ENCODE measurements at regions not wholly inside any gene's neighbourhood (a gene's known extent, or its start where the extent isn't known, plus 50 kb on each side); places are given as distances from the start of the nearest gene placed in this dataset.

GRCh38 chr1:87951852-87952251 is 623.2 kb downstream of the LMO4 start:
- TF ChIP-seq CTCF (IDR thresholded peaks at IDR 0.05; ENCODE audit: borderline replicate concordance, control extremely low read depth, extremely low read depth, insufficient read depth, missing control alignments), result no peak
- no peak for DNase-seq (ENCODE audit: low spot score)

GRCh38 chr1:87953121-87953520 is 624.4 kb downstream of the LMO4 start:
- in situ Hi-C loops (cut with MboI; ENCODE audit: low sequenced_read_pairs, unreplicated experiment), result loop anchor here (25.0 kb wide), 1 partner anchor 816 kb away; no protein-coding TSS in a partner anchor
- DNase-seq (ENCODE audit: low spot score), result no peak
- TF ChIP-seq CTCF (IDR thresholded peaks at IDR 0.05; ENCODE audit: borderline replicate concordance, control extremely low read depth, extremely low read depth, insufficient read depth, missing control alignments), result no peak

More at GRCh38 chr1:87951852-87952251, 623.2 kb downstream of the LMO4 start:
- in situ Hi-C loops (cut with MboI; ENCODE audit: low sequenced_read_pairs, unreplicated experiment), result loop anchor here (25.0 kb wide), 1 partner anchor 815 kb away; no protein-coding TSS in a partner anchor

GRCh38 chr1:87953732-87954344 is 625.2 kb downstream of the LMO4 start:
- peak; percentile 27 for DNase-seq (ENCODE audit: low spot score)
- in situ Hi-C loops (cut with MboI; ENCODE audit: low sequenced_read_pairs, unreplicated experiment), result loop anchor here (25.0 kb wide), 1 partner anchor 817 kb away; no protein-coding TSS in a partner anchor

GRCh38 chr1:87955038-87955437 is 626.4 kb downstream of the LMO4 start:
- in situ Hi-C loops (cut with MboI; ENCODE audit: low sequenced_read_pairs, unreplicated experiment), result loop anchor here (25.0 kb wide), 1 partner anchor 818 kb away; no protein-coding TSS in a partner anchor

More at GRCh38 chr1:87953732-87954344, 625.2 kb downstream of the LMO4 start:
- TF ChIP-seq CTCF (IDR thresholded peaks at IDR 0.05; ENCODE audit: borderline replicate concordance, control extremely low read depth, extremely low read depth, insufficient read depth, missing control alignments), result peak; percentile 64

GRCh38 chr1:87956072-87956471 is 627.4 kb downstream of the LMO4 start:
- no peak for DNase-seq (ENCODE audit: low spot score)
- in situ Hi-C loops (cut with MboI; ENCODE audit: low sequenced_read_pairs, unreplicated experiment), result loop anchor here (25.0 kb wide), 1 partner anchor 819 kb away; no protein-coding TSS in a partner anchor
- TF ChIP-seq CTCF (IDR thresholded peaks at IDR 0.05; ENCODE audit: borderline replicate concordance, control extremely low read depth, extremely low read depth, insufficient read depth, missing control alignments), result no peak

More at GRCh38 chr1:87955038-87955437, 626.4 kb downstream of the LMO4 start:
- TF ChIP-seq CTCF (IDR thresholded peaks at IDR 0.05; ENCODE audit: borderline replicate concordance, control extremely low read depth, extremely low read depth, insufficient read depth, missing control alignments), result no peak
- DNase-seq (ENCODE audit: low spot score), result no peak

GRCh38 chr1:87956750-87957149 is 628.1 kb downstream of the LMO4 start:
- in situ Hi-C loops (cut with MboI; ENCODE audit: low sequenced_read_pairs, unreplicated experiment), result loop anchor here (25.0 kb wide), 1 partner anchor 819 kb away; no protein-coding TSS in a partner anchor

More at GRCh38 chr1:87956750-87957149, 628.1 kb downstream of the LMO4 start:
- no peak for DNase-seq (ENCODE audit: low spot score)
- no peak for TF ChIP-seq CTCF (IDR thresholded peaks at IDR 0.05; ENCODE audit: borderline replicate concordance, control extremely low read depth, extremely low read depth, insufficient read depth, missing control alignments)
